ENCODE measurements at regions not wholly inside any gene's neighbourhood (a gene's known extent, or its start where the extent isn't known, plus 50 kb on each side); places are given as distances from the start of the nearest gene placed in this dataset.

DNA sequence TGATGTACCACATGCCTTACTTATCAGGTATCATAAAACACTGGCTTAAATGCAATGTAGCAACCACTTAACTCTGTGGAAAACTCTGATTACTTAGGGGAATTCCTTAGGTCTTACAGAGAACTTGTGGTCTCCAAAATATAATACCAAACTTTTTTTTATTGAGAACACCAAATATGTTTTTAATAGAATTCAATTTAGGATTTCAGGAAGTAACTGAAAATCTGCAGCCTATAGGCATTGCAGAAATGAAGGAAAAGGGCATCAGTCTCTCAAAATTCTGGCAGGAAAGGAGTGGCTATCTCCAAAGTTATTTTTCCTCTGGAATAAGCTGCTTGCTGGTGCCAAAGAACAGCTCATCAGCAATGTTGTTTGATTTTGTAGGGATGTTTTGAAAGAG, 105.3 kb upstream of the UGP2 start:
- TF ChIP-seq, protein P1, sequence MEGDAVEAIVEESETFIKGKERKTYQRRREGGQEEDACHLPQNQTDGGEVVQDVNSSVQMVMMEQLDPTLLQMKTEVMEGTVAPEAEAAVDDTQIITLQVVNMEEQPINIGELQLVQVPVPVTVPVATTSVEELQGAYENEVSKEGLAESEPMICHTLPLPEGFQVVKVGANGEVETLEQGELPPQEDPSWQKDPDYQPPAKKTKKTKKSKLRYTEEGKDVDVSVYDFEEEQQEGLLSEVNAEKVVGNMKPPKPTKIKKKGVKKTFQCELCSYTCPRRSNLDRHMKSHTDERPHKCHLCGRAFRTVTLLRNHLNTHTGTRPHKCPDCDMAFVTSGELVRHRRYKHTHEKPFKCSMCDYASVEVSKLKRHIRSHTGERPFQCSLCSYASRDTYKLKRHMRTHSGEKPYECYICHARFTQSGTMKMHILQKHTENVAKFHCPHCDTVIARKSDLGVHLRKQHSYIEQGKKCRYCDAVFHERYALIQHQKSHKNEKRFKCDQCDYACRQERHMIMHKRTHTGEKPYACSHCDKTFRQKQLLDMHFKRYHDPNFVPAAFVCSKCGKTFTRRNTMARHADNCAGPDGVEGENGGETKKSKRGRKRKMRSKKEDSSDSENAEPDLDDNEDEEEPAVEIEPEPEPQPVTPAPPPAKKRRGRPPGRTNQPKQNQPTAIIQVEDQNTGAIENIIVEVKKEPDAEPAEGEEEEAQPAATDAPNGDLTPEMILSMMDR (IDR thresholded peaks at IDR 0.05; ENCODE audit: borderline replicate concordance, extremely low read depth, low read length, poor library complexity, severe bottlenecking): no peak
- no peak for TF ChIP-seq EZH2 (IDR thresholded peaks at IDR 0.05; ENCODE audit: borderline replicate concordance, low read depth, low read length, severe bottlenecking)
